HG02623 (cell line): ENCODE measurements at regions not wholly inside any gene's neighbourhood (a gene's known extent, or its start where the extent isn't known, plus 50 kb on each side); places are given as distances from the start of the nearest gene placed in this dataset.
"Not testable (repeated sequence)": the region's sequence is repeated elsewhere in the genome, so short reads cannot be mapped to it uniquely, and the experiment has no call there.

Experiments
- ATAC-seq: cut with Tn5 transposase; IDR thresholded peaks from one replicate; pipeline ENCODE4 v1.9.1; 2021; ENCODE audit warnings: moderate library complexity; ENCODE audit not compliant: unreplicated experiment

DNA sequence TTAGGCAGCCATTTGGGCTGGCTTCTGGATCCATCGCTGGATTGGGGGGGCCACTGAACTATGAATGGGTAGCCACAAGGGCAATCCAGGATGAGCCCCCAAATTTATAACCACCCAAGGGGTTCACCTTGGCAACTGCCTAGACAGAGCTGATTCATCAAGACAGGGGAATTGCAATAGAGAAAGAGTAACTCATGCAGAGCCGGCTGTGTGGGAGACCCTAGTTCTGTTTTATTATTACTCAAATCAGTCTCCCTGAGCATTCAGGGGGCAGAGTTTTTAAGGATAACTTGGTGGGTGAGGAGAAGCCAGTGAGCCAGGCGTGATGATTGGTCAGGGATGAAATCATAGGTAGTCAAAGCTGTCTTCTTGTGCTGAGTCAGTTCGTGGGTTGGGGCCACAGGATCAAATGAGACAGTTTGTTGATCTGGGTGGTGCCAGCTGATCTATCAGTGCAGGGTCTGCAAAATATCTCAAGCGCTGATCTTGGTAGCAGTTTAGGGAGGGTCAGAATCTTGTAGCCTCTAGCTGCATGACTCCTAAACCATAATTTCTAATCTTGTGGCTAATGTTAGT, 57.9 kb downstream of the DNAJB9 start:
- ATAC-seq = no peak

GRCh38 chr7:108628678-108629077, 59.0 kb downstream of the DNAJB9 start:
- ATAC-seq = no peak

DNA sequence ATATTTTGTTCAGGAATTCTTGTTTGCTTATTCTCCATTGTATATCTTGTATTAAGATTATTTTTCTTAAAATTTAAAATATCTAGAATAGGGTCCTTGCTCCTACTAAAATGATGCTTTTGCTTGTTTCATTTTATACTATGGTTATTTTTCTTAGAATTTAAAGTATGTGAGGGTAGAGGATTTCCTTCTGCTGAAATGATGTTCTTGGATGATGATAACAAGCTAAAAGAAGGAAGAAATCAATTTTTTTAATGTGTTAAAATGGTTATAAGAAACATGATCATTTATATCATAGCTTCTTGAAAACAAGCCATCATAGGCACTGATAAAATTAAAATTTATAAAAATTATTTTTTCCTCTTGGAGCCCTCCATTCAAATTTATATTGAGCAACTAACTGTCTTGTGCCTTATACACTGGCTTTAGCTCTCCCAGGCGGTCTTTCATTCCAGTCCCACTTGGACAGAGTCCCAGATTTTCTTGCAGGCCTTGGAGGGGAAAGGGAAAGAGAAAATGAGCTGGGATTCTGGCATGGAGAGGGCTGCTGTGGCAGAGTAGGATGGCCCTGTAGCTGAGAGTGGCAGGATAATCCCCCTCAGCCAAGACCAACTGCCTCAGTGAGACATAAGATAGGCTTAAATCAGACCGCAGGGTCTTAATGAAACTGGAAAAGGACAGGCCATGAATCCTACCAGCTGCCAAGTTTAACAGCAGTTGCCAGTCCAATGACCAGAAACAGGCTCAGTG, 60.2 kb downstream of the DNAJB9 start:
- ATAC-seq = no peak

DNA sequence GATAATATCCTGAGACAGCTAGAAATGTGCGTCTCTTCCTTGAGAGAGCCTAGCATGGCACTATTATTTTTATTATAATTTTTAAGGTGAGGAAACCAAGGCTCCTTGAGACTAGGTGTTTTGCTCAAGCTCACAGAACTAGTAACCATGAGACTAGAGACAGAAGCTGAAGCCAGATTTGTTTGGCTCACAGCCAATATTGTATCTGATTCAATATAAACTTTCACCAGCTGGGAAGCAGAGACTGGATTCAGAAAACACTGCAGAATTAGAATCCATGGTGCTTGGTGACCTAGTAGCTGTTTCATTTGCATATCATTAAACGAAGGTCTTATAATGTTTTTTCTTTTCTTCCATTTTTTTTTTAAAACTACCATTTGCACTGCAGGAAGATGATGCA, 64.4 kb downstream of the DNAJB9 start:
- no peak for ATAC-seq

DNA sequence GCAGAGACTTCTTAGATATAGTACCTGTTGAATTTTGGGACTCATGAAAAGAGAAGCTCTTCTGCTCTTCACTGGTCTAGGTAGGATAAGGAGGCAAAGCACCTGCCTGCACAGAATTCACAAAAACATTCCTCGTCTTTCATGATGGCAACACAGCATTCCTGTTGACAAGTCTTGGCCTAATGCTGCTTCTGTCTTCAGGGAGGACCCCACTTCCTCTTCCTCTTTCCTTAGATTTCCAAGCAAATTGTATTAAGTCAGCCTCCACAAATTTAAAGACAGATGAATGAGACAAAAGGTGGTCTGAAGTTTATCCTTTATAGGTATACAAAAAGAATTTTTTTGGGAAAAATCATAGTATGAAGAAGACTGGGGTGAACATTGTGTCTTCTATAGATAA, 64.9 kb downstream of the DNAJB9 start:
- ATAC-seq = no peak

- no peak for ATAC-seq
Observed at GRCh38 chr7:108637049-108637621, 67.5 kb downstream of the DNAJB9 start.

DNA sequence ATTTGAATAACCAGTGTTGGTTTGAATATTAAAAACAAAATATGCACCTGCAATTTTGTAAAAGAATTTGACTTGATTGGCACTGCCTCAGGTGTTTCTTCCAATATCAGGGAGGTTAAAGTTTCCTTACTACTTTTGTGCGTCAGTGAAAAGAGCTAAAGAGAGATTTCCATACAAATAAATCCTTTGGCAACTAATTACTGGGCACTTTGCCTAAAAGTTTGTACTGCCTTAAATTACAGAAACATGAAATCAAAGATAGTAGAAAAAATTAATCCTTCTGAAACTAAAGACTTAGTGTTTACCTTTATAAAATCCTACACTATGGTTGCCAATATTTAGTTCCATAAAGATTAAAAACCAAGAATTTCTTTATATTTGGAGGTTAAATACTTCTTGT, 72.5 kb downstream of the DNAJB9 start:
- ATAC-seq = no peak

- no peak for ATAC-seq
Observed at GRCh38 chr7:108643136-108643535, 73.5 kb downstream of the DNAJB9 start.

DNA sequence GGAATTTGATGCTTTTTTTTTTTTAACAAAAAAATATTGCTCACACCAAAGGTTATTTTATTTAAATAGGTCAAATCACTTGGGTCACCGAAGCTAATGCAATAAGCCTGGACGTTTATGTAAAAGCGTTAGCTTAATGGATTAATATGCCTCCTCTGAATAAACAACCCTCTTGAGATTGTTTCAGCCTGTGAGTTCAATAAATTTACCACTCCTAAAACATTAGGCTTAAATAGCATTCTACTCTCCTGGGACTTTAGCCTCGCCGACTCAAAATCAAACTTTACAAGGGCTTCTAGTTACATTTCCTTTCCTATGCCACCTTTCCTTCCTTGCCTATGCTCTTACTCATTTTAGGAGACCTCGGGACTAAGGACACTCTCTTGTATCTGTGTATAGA, 79.3 kb downstream of the DNAJB9 start:
- ATAC-seq = no peak

DNA sequence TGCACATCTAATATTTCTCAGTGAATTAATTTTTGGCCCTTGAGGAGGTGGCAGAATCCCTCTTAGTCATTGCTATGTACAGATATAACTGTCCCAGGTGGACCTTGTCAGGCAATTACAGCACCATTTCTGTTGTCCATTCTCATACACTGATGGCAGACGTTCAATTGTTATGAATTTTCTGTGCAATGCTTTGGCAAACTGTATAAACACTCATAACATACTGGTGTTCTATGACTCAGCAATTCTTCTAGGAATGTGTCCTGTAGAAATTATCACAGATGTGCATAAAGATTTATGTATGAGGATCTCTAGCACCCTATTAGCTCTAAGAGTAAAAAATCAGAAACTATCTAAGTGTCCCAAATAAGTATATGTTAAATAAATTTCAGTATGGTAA, 80.8 kb downstream of the DNAJB9 start:
- ATAC-seq = no peak

GRCh38 chr7:108652886-108653285, 83.2 kb downstream of the DNAJB9 start:
- no peak for ATAC-seq

DNA sequence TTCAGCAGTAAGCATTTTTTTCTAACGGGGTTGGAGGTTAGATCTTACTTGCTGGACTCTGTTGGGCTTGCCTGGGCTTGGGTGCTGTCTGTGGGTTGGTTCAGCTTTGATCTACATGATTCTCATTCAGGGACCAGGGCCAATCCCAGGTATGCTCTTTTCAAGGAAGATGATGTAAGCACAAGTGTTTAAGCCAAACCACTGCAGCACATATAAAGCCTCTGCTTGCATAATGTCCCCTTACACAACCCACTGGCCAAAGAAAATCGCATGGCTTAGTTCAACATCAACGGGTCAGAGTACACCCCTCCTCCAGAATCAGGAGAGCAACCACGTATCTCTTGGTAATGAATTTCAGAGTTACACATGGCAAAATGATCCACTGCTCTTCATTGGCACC, 83.9 kb downstream of the DNAJB9 start:
- no peak for ATAC-seq

- not testable (repeated sequence) for ATAC-seq
Observed at GRCh38 chr7:108657140-108657726, 87.6 kb downstream of the DNAJB9 start.

DNA sequence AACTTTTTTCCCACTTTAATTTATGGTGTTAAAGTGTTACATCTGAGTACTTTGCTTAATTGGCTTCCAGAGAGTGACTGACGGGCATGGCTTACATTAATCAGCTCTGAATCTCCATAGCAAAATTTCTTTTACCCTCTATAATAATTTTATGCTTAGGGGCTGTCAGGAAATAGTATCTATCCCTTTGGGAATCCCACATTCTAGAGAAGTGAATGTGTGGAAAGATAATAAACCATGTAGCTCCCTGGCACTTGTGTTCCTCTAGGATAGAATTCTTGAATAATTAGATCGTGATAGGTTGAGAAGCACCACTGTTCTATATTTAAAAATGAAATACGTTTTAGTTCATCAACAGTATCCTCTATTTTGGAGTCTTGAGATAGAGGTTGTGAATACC, 89.6 kb downstream of the DNAJB9 start:
- no peak for ATAC-seq

GRCh38 chr7:108659867-108660266, 90.2 kb downstream of the DNAJB9 start:
- no peak for ATAC-seq

- ATAC-seq = no peak
Observed at GRCh38 chr7:108660465-108660864, 90.8 kb downstream of the DNAJB9 start.

DNA sequence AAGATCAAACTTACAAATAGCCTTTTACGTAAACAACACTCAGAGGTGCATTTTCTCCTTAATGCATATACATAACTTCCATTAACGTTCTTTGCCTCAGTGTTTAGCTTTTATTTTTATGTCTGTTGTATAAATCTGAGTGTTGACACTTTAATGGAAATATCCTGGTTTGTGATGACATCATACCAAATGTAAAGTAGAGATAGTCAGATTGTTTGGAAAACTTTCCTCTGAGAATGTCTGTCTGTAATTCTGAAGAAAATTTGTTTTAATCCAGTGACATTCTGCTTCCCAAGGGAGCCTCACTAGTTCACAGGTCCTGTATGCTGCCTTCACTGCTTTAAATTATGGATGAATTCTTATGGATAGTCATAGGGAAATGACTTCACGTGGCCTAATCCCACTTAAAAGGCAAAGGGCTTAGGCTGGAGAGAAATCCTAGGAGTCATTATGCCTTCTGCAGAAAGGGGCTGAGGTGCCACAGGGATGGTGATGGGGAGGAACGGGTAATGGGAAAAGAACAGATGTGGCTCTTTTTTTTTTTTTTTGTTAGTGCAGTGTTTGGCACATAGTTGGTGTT, 93.2 kb downstream of the DNAJB9 start:
- no peak for ATAC-seq

DNA sequence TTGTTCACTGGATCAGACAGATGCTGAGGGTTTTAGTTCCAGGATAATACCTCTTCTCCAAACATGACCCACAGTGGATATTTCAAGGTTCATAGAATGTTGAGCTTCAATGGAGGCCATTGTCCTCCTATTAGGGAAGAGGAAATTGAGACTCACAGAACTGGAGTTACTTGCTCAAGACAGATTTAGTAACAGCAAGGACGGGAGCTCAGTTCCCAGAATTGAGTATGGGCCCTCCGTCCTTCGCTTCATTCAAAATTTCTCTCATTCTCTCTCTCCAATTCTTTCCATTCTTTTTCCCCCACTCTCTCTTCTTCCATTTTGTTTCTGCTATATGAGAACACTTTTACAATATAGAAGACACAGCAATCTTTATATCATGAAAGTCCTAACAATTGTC, 94.0 kb downstream of the DNAJB9 start:
- no peak for ATAC-seq

DNA sequence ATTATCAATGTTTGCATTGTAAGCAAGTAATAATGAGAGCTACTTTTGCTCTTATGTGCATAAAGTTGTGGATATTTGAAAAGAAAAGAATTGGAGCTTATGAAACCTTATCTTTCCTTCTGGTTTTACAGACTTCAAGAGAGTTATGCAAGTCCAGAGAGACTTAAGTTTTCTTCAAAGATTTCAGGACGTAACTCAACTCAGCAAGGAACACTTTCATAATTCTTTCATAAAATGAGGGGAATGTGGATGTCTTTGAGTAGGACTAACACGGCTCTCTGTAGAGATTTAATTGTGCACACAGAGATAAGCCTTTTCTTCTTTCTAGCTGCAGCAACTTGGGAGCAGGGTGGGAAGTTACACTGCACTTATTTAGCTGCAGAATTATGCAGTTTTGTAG, 97.5 kb downstream of the DNAJB9 start:
- no peak for ATAC-seq

GRCh38 chr7:108669958-108670357, 100.3 kb downstream of the DNAJB9 start:
- no peak for ATAC-seq

DNA sequence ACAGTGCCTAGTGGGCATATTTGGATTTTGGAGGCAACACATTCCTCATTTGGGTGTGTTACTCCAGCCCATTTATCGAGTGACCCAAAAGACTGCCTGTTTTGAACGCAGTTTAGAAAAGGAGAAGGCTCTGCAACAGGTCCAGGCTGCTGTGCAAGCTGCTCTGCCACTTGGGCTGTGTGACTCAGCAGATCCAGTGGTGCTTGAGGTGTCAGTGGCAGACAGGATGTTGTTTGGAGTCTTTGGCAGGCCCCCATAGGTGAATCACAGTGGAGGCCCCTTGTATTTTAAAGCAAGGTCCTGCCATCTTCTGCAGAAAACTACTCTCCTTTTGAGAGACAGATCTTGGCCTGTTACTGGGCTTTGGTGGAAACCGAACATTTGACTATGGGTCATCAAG, 104.0 kb downstream of the DNAJB9 start:
- not testable (repeated sequence) for ATAC-seq

GRCh38 chr7:108684629-108685028, 115.0 kb downstream of the DNAJB9 start:
- no peak for ATAC-seq
